ENCODE measurements at regions not wholly inside any gene's neighbourhood (a gene's known extent, or its start where the extent isn't known, plus 50 kb on each side); places are given as distances from the start of the nearest gene placed in this dataset.
A peak's percentile ranks its signal among the peaks of the same experiment; 100 is the strongest.

DNA sequence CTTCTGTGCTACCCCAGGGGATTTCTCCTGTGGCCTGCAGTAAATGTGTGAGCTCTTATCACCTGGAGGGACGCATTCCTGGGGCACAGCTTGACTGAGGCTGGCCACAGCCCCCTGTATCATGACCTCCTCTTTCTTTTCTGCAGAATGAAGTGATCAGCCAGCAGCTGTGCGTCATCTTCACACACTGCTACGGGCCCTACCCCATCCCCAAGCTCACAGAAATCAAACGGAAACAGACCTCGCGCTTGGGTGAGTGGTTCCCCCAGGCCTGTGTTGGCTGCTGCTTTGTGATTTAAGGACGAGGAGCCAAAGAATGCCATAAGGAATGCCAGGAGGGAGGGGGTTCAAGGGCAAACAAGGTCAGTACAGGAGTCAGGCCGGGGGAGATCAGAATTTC, 50.5 kb upstream of the PWP1 start:
- Histone ChIP-seq H3K27ac (ENCODE audit: insufficient read depth, low read length) (no peak overlapping the region), H3K79me2 (ENCODE audit: control insufficient read depth, insufficient read depth, low read length) (no peaks in the 10 kb centered on the region), H3K36me3 (ENCODE audit: control insufficient read depth, insufficient read depth, low read length) (no peaks in the 10 kb centered on the region), H3K4me3 (replicated peaks in 1 of 4; ENCODE audit: control extremely low read depth in 1 of 4, insufficient read depth in 1 of 4, low read depth in 3 of 4, low read length in 4 of 4) (no peak overlapping the region), H3K27me3 (ENCODE audit: control insufficient read depth, insufficient read depth, low read length) (no peaks in the 10 kb centered on the region), H3K4me2 (ENCODE audit: extremely low read depth, insufficient read depth, low read length) (no peak overlapping the region), H2AFZ (ENCODE audit: low read length) (no peak overlapping the region), H3K9me3 (ENCODE audit: control insufficient read depth, insufficient read depth, low read depth, low read length) (no peaks in the 10 kb centered on the region), H3K9ac (ENCODE audit: insufficient read depth, low read length) (no peak overlapping the region), H4K20me1 (ENCODE audit: control insufficient read depth, extremely low read depth, insufficient read depth, low read length) (no peaks in the 10 kb centered on the region), H3K4me1 (ENCODE audit: control insufficient read depth, extremely low read depth, insufficient read depth, low read length) (no peaks in the 10 kb centered on the region)
- peak in 1 of 2 donors; percentile 53 for DNase-seq (ENCODE audit: low read depth in 2 of 2)
- TF ChIP-seq EZH2 (IDR thresholded peaks at IDR 0.05; ENCODE audit: low read length, missing control alignments): no peak
- TF ChIP-seq, protein P1, sequence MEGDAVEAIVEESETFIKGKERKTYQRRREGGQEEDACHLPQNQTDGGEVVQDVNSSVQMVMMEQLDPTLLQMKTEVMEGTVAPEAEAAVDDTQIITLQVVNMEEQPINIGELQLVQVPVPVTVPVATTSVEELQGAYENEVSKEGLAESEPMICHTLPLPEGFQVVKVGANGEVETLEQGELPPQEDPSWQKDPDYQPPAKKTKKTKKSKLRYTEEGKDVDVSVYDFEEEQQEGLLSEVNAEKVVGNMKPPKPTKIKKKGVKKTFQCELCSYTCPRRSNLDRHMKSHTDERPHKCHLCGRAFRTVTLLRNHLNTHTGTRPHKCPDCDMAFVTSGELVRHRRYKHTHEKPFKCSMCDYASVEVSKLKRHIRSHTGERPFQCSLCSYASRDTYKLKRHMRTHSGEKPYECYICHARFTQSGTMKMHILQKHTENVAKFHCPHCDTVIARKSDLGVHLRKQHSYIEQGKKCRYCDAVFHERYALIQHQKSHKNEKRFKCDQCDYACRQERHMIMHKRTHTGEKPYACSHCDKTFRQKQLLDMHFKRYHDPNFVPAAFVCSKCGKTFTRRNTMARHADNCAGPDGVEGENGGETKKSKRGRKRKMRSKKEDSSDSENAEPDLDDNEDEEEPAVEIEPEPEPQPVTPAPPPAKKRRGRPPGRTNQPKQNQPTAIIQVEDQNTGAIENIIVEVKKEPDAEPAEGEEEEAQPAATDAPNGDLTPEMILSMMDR (conservative IDR thresholded peaks at IDR 0.05 in 1 of 2, IDR thresholded peaks at IDR 0.05 in 1 of 2; ENCODE audit: low read depth in 1 of 2, low read length in 2 of 2): no peak

Measured in fibroblast of lung (primary cell).